ENCODE measurements at regions not wholly inside any gene's neighbourhood (a gene's known extent, or its start where the extent isn't known, plus 50 kb on each side); places are given as distances from the start of the nearest gene placed in this dataset.

- Mint-ChIP-seq H3K27ac (no peak overlapping the region), H3K4me3 (no peak overlapping the region), H3K4me1 (ENCODE audit: low read depth) (peaks cover 19% of the 10 kb centered on the region), H3K27me3 (no peaks in the 10 kb centered on the region), H3K36me3 (ENCODE audit: low read depth) (no peaks in the 10 kb centered on the region), H3K9me3 (no peaks in the 10 kb centered on the region)
- ChIA-PET POLR2A (interaction anchor here (0.6 to 0.8 kb wide), 3 partner anchors 61 to 928 kb away, joined by 3 read pairs; no protein-coding TSS in a partner anchor), CTCF (interaction anchor here (0.7 to 5.7 kb wide), 38 partner anchors 10 to 276 kb away, joined by 3 to 45 read pairs (median 4); no protein-coding TSS in a partner anchor)
- intact Hi-C loops (cut with micrococcal nuclease) = loop anchor here (10.0 kb wide), 1 partner anchor 210 kb away; no protein-coding TSS in a partner anchor
- no peak for TF ChIP-seq CTCF (IDR thresholded peaks at IDR 0.05)
- DNase-seq = peak; percentile 70
- ATAC-seq = peak; percentile 92
Measured at GRCh38 chr20:33914919-33915318, 78.8 kb upstream of the RALY start.

GRCh38 chr20:33915726-33916331 is 77.9 kb upstream of the RALY start:
- Mint-ChIP-seq H3K4me1 (ENCODE audit: low read depth) (peaks cover 19% of the 10 kb centered on the region), H3K4me3 (no peak overlapping the region), H3K9me3 (no peaks in the 10 kb centered on the region), H3K36me3 (ENCODE audit: low read depth) (no peaks in the 10 kb centered on the region), H3K27me3 (no peaks in the 10 kb centered on the region), H3K27ac (no peak overlapping the region)
- ChIA-PET CTCF (interaction anchor here (0.8 to 5.7 kb wide), 31 partner anchors 9 to 275 kb away, joined by 3 to 45 read pairs (median 4); no protein-coding TSS in a partner anchor), POLR2A (interaction anchor here (0.6 kb wide), 1 partner anchor 14 kb away, joined by 4 read pairs; no protein-coding TSS in a partner anchor)
- ATAC-seq (peak; percentile 54), DNase-seq (peak; percentile 73)
- intact Hi-C loops (cut with micrococcal nuclease) = loop anchor here (10.0 kb wide), 1 partner anchor 209 kb away; no protein-coding TSS in a partner anchor
- TF ChIP-seq CTCF (IDR thresholded peaks at IDR 0.05) = peak; percentile 80

DNA sequence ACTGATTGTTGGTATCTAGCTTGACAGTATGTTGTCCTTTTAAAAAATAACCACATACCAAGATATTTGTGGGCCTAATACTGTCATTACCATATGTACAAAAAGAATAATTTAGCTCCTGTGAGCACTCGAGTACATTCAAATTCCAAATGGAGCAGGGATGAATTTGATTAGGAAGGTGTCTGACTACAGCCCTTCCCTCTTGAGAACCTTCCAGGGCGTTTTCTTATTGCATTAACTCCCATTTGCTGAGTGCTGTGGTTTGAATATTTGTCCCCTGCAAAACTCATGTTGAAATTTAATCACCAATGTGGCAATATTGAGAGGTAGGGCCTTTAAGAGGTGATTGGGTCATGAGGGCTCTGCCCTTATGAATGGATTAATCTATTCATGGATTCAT is 76.9 kb upstream of the RALY start:
- Mint-ChIP-seq H3K4me1 (ENCODE audit: low read depth) (peaks cover 19% of the 10 kb centered on the region), H3K4me3 (no peak overlapping the region), H3K36me3 (ENCODE audit: low read depth) (no peaks in the 10 kb centered on the region), H3K9me3 (no peaks in the 10 kb centered on the region), H3K27me3 (no peaks in the 10 kb centered on the region), H3K27ac (no peak overlapping the region)
- intact Hi-C loops (cut with micrococcal nuclease) = loop anchor here (10.0 kb wide), 1 partner anchor 208 kb away; no protein-coding TSS in a partner anchor
- DNase-seq (no peak), ATAC-seq (no peak)
- ChIA-PET POLR2A (interaction anchor here (1.2 kb wide), 1 partner anchor 58 kb away, joined by 4 read pairs; no protein-coding TSS in a partner anchor), CTCF (interaction anchor here (0.8 to 5.7 kb wide), 10 partner anchors 9 to 213 kb away, joined by 3 to 45 read pairs (median 3); no protein-coding TSS in a partner anchor)
- no peak for TF ChIP-seq CTCF (IDR thresholded peaks at IDR 0.05)

DNA sequence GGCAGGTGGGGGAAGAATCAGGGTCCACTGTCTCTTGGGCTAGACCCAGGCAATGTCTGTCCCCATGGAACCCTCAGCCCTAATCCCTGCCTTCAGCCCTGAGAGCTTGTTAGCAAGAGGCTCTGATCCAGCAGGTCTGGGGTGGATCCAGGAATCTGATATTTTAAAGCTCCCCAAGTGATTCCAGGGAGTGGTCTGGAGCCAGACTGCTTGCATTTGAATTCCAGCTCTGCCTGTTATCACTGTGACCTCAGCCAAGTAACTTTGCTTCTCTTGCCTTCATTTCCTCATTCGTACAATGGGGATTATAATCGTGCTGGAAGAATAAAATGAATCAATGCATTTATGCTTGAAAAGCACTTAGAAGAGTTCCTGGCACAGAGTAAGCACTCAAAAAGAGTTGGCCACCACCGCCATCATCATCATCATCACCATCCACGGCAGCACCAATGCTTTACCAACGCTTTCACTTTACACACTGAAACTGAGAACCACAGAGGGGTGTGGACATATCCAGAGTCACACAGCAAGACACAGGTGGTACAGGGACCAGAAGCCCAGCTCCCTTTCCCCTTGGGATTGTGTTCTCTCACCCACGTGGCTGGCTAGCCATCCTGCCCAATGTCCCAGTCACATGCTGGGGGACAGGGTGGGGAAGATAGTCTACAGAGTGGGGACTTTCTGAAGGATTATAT is 75.7 kb upstream of the RALY start:
- DNase-seq (no peak), ATAC-seq (no peak)
- Mint-ChIP-seq H3K27ac (no peak overlapping the region), H3K27me3 (no peaks in the 10 kb centered on the region), H3K4me3 (no peak overlapping the region), H3K36me3 (ENCODE audit: low read depth) (no peaks in the 10 kb centered on the region), H3K4me1 (ENCODE audit: low read depth) (peaks cover 19% of the 10 kb centered on the region), H3K9me3 (no peaks in the 10 kb centered on the region)
- no peak for TF ChIP-seq CTCF (IDR thresholded peaks at IDR 0.05)
- ChIA-PET POLR2A (interaction anchor here (1.2 kb wide), 1 partner anchor 59 kb away, joined by 4 read pairs; no protein-coding TSS in a partner anchor), CTCF (interaction anchor here (1.2 to 5.7 kb wide), 2 partner anchors 29 to 151 kb away, joined by 3 to 45 read pairs; no protein-coding TSS in a partner anchor)
- intact Hi-C loops (cut with micrococcal nuclease) = loop anchor here (10.0 kb wide), 1 partner anchor 207 kb away; no protein-coding TSS in a partner anchor

Data from activated CD8-positive, alpha-beta T cell treated with anti-CD3 and anti-CD28 coated beads for 36 hours (primary cell).